ENCODE measurements at regions not wholly inside any gene's neighbourhood (a gene's known extent, or its start where the extent isn't known, plus 50 kb on each side); places are given as distances from the start of the nearest gene placed in this dataset.

DNA sequence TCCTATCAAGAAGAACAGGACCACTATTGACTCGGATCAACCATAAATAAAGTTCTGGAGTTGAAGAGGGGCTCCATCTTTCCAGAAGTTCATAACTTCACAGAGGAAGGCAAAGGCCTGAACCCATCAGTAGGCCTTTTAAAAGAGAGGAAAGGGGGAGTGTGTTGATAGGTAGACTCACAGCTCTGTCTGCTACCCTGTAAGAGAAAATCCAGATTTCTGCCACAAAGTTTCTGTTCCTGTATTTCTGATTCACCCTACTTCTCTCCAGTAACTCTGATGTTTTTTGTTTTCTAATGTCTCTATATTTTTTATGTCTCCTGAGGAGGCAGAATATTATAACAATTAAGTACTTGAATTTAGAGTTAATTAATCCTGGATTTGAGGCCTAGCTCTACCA is 564.0 kb downstream of the TNS1 start:
- DNase-seq (ENCODE audit: low spot score), result no peak

DNA sequence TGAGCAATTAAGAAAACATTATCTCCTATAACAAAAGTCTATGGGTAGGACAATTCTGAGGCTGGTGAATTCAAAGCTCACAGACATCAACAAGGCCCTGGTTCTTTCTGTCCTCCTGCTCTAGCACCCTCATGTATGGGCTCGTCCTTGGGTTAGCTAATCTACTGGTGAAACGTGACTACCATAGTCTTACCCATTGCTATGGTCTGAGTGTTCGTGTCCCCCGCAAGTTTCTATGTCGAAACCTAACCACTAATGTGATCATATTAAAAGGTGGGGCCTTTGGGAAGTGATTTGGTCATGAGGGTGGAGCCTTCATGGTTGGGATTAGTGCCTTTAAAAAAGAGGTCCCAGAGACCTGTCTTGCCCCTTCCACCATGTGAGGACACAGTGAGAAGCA is 564.7 kb downstream of the TNS1 start:
- no peak for DNase-seq (ENCODE audit: low spot score)

DNA sequence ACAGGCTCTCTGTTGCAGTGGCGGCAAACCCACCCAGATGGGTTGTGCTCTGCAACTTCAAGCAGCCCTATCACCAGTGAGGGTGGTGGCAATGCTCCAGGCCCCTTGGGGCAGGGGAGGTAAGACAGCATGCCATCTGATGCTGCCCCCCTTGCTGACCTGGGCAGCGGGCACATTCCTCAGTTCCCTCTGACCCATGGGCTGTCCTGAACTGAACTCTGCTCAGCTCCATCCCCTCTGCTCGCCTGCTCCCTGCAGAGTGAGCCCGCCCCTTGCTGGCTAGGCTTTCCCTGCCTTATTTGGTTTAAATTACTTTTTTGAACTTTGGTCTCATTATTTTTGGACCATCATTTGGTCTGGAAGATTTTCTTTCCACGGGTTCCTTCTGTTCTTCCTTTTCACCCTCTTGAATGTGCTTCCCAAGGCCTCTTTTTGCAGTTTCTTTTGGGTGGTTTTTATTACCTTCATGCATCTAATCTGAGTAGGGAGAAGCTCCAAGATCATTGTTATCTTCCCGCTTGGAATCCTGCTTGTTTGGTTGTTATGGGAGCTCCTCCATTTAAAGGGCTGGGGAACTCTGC is 565.4 kb downstream of the TNS1 start:
- DNase-seq (ENCODE audit: low spot score), result no peak

DNA sequence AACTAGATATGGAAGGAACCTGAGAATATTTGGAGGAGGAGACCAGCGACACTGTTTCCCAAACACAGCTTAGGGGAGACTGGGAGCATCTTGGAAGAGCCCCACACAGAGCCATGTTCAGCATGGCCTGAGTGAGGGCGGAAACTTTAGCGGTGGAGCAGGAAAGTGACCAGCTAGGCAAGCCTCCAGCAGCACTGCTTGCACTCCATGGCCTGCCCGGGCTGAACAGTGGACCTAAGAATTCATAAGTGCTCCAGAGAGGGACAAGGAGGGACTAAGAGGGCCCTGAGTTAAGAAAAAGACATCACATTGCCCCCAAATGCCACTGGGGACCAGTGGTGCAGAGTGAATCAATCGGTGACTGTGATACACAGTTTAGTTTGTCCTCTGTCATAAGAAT is 566.4 kb downstream of the TNS1 start:
- no peak for DNase-seq (ENCODE audit: low spot score)

DNA sequence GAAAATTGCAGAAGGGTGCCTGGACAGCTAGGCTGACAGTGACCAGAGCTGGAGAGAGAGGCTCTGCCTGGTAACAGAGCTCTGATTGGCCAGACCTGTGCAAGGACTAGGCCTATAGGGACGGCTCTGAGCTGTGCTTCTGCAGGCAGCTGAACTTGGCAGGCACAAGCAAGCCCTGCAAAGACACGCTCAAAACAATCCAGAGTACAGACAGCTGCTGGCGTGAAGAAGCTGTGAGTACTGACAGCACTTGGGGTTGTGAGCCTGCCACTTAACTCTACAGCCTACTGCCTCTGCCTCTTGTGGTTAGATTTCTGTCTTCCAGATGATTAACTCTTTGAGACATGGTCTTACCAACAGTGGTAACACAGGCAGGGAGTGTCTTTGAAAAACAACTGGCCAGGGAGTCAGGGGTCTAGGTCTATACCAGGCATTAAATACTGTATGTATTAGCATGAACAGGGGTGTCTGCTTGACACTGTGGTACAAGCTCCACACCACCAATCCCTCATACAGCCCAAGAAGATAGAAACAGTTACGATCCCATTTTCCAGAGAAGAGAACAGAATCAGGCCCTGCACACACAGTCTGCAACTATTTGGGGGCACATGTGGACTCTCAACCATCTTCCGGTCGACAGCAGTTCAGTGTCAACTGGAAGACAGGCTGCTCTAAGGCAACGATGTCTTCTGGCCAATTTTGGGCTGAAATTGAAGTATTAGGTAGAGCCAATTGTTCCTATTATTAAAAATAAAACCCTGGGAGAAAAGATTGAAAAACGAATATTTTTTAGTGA is 568.4 kb downstream of the TNS1 start:
- peak; percentile 90 for DNase-seq (ENCODE audit: low spot score)

DNA sequence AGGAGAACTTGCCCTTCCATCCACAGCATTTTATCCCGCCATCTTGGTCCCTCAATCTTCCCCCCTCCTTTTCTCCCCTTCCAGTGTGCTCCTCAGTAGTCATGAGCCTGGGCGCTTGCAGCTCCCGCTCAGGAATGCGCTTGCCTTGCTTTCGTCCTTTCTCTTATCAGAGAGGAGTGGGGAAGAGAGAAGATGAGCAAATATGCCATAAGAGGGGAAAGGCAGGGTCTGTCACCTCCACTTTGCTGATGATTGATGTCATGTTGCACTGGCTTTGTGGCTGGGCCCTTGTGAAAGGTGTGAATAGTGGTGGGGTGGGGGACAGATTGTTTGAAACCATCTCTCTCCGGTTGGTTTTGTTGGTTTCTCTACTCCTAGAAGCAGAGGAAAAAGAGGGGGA is 569.3 kb downstream of the TNS1 start:
- DNase-seq (ENCODE audit: low spot score), result no peak

DNA sequence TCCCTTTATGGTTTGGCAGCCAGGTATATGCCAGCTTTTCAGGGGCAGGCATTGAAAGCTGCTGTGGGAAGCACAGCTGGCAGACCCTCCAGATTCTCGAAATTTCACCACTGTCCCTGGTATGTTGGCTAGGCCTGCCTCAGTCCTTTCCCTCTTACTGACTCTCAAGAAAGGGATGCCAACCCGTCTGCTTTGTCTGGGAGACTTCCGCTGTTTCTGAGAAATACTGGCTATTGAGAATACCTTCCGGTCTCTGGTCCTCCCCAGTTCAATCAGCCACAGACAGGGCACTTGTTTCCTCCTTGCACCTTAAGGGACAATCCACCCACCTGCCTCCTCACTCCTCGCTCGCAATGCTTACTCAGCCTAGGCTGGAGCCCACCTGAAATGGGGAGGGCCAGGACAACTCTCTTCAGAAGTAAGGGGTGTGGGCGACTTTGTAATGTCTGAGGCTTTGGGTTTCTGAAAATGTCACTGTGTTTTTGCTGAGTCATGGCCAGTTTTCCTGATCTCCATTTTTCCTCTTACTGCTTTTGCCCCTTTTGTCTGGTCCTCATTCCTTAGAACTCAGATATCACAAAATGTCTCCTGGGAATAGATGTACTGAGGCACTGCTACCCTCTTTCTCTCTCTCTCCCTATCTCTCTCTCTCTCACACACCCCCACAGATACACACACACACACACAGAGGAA is 571.1 kb downstream of the TNS1 start:
- DNase-seq (ENCODE audit: low spot score), result no peak

DNA sequence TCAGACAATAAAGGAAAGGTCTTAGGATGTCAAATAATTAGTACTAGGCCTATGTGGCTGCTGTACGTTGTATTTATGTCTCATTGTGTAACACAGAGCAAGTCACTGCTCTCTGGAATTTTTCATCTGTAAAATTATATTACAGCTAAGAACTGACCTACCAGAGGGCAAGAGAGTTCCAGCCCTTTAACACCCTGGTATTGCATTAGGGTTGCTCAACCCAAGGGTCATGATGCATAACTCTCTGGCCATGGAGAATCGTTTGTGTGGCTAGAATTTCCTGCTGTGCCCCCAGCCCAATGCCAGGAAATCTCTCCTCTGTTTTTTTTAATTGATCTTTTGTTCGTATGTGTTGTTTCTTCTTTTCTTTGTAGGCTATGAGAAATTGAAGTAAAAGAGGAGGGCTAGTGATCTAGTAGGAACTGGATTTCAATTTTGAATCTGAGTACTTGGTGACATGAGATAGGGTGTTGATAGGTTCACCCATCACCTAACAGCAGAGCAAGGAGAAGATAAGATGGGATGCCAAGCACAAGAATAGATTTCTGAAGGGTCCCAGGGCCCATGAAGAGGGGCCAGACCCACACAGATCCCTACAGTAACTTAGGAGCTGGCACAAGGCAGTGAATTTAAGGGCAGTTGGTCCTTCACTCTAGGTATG is 571.2 kb upstream of the TNP1 start:
- no peak for DNase-seq (ENCODE audit: low spot score)

DNA sequence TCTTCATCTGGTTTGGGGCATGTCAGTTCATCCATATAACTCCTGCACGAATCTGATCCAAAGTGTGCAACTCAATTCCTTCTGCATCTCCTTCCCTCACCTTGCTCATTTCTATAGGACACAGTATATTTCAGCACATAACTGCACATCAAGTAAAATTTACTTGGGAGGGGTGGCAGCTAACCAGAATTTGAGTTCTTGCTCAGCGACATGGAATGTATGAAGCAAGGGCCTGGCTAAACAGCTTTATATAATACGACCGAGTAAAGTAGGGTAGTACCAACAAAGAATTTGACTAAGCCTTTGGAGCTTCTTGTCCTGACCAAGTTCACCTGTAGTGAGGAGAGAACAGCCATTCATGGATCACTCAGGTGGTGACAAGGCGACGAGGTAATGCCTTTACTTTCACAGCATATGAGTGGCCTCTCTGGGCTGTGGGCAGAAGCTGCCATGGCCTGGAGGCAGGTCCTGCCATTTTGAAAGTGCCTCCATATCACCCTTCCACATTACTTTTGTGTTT is 570.2 kb upstream of the TNP1 start:
- no peak for DNase-seq (ENCODE audit: low spot score)

DNA sequence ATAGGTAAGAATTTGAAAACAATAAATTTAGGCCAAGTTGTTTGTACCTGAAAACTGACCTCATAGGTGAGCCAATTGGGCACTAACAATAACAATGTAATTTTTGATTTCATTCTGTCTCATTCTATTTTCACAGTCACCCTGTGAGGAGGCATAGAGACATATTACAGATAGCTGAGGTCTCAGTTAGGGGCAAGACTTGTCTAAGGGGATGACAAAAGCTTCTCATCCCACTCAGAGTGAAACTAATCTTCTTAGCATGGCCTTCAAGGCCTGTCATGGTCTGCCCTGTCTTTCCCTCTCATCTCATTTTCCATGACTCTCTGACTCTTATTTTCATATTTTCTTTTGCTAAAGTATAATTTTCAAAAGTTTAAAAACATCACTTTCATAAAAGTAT is 562.0 kb upstream of the TNP1 start:
- no peak for DNase-seq (ENCODE audit: low spot score)

DNA sequence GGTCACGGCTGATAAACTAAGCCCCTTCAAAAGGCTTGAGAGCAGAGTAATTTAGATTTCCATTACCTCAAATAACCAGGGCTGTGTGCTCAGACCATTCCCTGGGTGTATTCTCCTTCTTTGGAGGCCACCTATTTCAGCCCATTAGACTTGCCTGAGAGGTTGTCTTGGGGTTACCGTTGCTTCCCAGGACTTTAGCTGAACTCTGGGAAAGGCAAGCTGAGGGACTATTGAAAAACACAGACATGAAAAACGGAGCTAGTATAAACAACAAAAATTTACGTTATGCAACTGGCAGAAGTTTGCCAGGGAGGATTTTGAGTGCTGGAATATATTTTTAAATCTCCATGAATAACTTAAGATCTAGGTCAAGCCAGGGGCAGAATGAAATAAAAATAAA is 561.0 kb upstream of the TNP1 start:
- DNase-seq (ENCODE audit: low spot score), result no peak

DNA sequence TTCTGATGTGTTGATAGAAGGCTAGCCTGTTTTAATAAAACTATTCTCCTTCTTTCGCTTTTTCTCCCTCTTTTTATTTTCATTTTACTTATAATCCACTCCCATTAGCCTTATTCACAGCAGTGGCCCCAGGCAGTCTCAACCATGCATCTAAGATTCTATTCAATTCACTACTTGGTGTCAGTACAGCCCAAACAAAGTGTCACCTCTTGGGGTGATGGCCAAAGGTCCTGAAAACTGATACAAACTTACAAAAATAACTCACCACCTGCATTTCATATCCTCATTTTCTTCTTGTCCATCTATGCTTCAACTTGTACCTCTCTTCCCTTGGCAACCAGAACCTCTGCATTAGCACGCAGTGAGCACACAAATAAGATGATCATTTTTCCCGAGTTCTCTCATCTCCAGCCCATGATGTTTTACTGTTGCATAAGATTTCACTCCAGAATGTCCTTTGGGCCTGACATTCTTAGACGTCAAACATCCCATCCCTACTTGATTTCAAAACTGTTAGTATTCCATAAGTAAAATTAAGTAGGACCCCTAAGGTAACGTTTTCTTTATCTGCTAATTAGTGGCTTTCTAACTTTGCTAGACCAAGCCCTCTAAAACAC is 559.3 kb upstream of the TNP1 start:
- DNase-seq (ENCODE audit: low spot score), result no peak

DNA sequence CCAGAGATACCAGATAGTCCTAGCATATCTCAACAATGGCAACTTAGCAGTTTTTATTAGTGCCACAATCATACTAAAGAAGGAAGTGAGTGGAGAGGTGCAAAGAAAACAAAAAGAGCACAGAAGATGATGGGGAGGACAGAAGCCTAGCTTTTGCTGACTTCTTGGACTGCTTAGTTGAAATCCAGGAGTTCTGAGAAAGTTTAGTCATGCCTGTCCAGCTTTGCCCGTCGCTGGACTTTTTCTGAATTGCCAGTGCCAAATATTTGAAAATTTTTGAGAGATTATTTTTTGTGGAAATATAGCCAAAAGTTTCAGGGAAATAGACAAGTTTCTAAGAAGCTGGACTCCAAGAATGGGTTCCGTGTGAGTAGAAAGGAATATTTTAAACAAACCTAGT is 558.7 kb upstream of the TNP1 start:
- no peak for DNase-seq (ENCODE audit: low spot score)

DNA sequence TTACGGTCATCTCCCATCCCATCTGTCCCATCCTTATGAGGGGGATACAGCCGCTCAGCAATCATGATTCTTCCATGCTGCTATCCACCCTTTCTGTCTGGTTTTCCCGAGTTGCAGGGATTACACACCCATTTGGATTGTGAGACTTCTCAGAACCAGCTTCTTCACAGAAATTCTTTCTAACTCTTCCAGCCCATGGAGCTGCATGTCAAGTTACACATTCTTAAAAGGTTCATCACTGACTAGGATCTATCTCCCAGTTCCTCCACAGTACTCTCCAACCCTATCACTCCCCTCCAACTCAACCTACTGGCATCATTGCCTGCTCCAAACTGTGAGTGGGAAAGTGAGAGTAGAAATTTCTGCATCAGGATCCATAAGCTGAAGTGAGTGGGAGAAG is 558.2 kb upstream of the TNP1 start:
- no peak for DNase-seq (ENCODE audit: low spot score)

DNA sequence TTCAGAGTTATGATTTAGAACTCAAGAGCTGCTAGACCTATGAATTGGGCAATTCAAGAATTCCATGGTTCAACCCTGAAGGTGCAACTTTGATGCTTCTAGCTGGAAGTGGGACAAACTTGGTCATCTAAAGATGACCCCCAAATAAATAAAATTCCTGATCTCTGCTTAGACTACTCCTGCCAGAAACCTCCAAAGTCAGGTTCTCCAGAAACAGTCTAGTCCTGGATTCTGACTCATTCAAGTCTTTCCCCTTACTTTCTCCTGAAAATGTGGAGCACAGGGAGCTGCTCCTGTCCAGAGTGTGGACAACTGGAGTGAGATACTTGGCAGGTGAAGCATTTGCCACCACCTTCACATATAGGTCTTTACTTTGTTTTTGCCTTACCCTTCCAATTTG is 557.7 kb upstream of the TNP1 start:
- no peak for DNase-seq (ENCODE audit: low spot score)

DNA sequence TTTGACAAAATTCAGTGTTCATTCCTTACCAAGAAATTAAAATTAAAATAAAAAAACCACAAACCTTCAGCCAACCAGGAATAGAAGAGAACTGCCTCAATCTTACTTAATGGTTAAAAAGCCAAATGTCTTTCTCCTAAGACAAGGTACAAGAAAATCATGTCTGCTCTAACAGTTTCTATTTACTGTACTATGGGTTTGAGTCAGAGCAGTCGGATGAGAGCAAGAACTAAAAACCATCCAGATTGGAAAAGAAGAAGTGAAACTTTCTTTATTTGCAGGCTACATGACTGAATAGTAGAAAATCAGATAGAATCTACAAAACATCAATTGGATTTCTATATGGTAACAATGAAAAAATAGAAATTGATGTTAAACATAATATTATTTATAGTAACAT is 555.5 kb upstream of the TNP1 start:
- no peak for DNase-seq (ENCODE audit: low spot score)

DNA sequence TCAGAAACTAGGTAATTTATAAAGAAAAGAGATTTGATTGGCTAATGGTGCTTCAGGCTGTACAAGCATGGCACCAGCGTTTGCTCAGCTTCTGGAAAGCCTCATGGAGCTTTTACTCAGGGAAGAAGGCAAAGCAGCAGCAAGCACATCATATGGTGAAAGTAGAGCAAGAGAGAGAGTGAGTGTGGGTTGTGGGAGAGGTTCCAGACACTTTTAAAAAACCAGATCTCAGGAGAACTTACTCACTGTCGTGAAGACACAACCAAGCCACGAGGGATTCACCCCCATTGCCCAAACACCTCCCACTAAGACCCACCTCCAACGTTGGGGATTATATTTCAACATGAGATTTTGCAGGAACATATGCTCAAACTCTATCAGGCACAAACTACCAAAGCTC is 554.6 kb upstream of the TNP1 start:
- no peak for DNase-seq (ENCODE audit: low spot score)

DNA sequence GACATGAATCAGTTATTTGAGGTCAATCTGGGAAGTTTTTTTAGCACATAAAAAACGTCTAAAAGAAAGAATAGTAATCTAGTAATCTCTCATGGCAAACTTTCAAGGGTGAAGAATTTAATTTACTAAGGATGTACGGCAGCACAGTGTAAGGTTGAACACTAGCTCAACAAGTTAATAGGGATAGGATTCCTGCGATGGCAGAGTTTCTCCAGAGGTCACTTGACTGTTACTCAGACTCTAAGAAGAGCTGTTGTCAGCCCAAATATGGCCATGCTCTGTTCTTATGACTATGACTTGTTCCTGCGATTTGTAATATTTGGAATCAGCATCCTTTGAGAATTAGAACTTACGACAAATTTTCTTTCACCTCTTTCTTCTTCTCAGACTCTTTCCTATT is 553.3 kb upstream of the TNP1 start:
- no peak for DNase-seq (ENCODE audit: low spot score)

DNA sequence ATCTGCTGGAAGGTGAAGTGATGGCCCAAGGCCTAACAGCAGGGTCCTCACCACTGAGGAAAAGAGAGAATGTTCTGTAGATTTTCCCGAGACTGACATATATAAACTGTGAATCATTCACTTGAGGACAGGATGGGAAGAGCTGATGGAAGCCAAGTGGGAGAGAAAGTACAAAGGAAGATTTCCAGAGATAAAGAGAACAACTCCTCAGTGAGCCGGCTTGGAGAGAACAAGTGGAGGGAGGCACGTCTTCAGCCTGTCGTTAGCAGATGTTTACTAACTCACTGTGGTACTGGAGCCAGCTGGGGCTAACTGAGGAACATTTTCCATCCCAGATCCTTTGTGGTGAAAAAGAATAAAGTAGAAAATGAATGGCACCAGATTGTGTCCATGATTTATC is 552.9 kb upstream of the TNP1 start:
- DNase-seq (ENCODE audit: low spot score), result no peak

DNA sequence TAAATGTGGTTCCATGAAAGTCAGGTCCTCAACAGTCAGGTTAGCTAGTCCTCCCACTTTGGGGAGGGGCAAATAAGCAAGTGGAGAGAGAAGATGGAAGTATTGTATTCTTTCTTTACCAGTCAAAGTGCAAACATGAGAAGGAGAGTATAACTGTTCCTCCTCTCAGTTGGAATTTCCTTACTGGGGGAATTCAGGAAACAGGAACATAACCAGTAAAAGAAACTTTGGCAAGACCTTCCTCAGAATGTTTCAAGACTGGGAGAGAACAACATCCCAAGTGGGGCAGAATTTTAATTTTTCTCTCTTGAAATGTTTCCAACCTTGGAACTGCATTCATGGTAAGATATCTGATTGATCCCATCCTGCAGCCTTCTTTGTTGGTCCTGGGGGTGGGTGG is 552.4 kb upstream of the TNP1 start:
- no peak for DNase-seq (ENCODE audit: low spot score)

DNA sequence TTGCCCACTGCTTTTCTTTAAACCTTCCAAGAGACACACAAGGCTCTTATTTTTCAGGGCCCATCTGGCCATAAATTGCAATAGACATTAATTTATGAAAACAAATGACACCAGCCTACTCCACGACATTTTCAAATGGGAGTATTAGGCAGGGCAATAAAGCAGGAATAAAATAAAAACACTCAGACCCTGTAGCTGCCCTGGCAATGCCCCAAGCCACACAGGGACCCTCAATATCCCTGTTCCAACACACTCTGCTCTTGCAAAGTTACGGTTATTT is 550.8 kb upstream of the TNP1 start:
- DNase-seq (ENCODE audit: low spot score), result no peak

DNA sequence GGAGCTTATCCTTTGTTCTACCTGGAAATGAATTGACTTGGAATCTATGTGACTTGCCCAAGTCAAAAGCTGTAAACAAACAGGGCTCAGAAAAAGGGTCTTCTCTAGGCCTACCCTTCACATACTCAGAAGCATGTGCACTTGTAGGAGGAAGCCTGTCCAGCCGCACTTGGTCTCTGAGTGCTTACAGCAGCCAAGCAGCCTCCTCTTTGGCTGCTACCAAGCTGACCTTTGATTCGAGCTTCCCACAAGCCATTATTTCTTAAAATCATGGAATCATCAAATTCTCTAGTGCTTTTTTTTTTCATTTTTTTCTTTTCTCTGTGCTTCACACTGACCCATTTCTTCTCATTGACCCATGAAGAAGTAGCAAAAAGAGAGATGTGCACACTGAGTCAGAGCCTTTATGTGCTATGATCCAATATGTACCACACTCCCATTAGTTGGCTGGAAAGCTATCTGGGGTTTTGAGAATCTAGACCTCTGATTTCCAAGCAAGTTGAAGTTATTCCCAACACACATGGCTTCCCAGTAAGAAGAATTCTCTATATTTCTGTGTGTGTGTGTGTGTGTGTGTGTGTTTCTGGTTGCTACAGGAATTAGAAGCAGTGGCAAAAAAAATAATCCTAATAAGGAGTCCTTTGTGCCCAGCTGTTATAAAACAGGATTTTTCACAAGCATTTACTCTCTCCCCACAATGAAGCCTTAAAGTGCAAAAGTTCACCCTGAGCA is 550.3 kb upstream of the TNP1 start:
- DNase-seq (ENCODE audit: low spot score), result no peak

All from putamen (tissue), 1 donor.